ENCODE measurements at regions not wholly inside any gene's neighbourhood (a gene's known extent, or its start where the extent isn't known, plus 50 kb on each side); places are given as distances from the start of the nearest gene placed in this dataset.

- H2AFZ ChIP-seq (ENCODE audit: low read length): no peak overlapping the region
- H3K4me1 ChIP-seq (ENCODE audit: insufficient read depth, low read length, severe bottlenecking): no peaks in the 10 kb centered on the region
- H3K9ac ChIP-seq (ENCODE audit: low read length): no peak overlapping the region
- no peaks in the 10 kb centered on the region; the same call in 1 of the 2 replicates for H3K27me3 ChIP-seq (ENCODE audit: insufficient read depth, low read length)
- H3K36me3 ChIP-seq (ENCODE audit: insufficient read depth, low read length): no peaks in the 10 kb centered on the region
- no peak overlapping the region for H3K4me2 ChIP-seq (ENCODE audit: low read length)
- H3K27ac ChIP-seq (ENCODE audit: low read depth, low read length, poor library complexity, severe bottlenecking): no peak overlapping the region
- H4K20me1 ChIP-seq (ENCODE audit: insufficient read depth, low read length): no peaks in the 10 kb centered on the region
- no peaks in the 10 kb centered on the region for H3K79me2 ChIP-seq (ENCODE audit: insufficient read depth, low read length)
- TF ChIP-seq CTCF (IDR thresholded peaks at IDR 0.05; ENCODE audit: low read length): no peak
- TF ChIP-seq EZH2 (IDR thresholded peaks at IDR 0.05; ENCODE audit: borderline replicate concordance, low read length): no peak
- no peak overlapping the region for H3K4me3 ChIP-seq (ENCODE audit: low read depth, low read length, poor library complexity, severe bottlenecking)
- no peaks in the 10 kb centered on the region for H3K9me3 ChIP-seq (ENCODE audit: low read length)
- no peaks in the 10 kb centered on the region for H3K9me2 ChIP-seq (ENCODE audit: low read depth, low read length)
- H3F3A ChIP-seq (ENCODE audit: insufficient read depth, low read length): no peaks in the 10 kb centered on the region
These were observed 413.9 kb downstream of the RPS6KC1 start for GRCh38 chr1:213464786-213465460.

- H3K79me2 ChIP-seq (ENCODE audit: insufficient read depth, low read length): no peaks in the 10 kb centered on the region
- H3K27ac ChIP-seq (ENCODE audit: low read depth, low read length, poor library complexity, severe bottlenecking): no peak overlapping the region
- H3K27me3 ChIP-seq (ENCODE audit: insufficient read depth, low read length): no peaks in the 10 kb centered on the region; the same call in 1 of the 2 replicates
- H3K9me3 ChIP-seq (ENCODE audit: low read length): no peaks in the 10 kb centered on the region
- H3K9ac ChIP-seq (ENCODE audit: low read length): no peak overlapping the region
- no peaks in the 10 kb centered on the region for H3F3A ChIP-seq (ENCODE audit: insufficient read depth, low read length)
- no peaks in the 10 kb centered on the region for H3K36me3 ChIP-seq (ENCODE audit: insufficient read depth, low read length)
- H3K9me2 ChIP-seq (ENCODE audit: low read depth, low read length): no peaks in the 10 kb centered on the region
- no peak overlapping the region for H2AFZ ChIP-seq (ENCODE audit: low read length)
- no peak overlapping the region for H3K4me3 ChIP-seq (ENCODE audit: low read depth, low read length, poor library complexity, severe bottlenecking)
- H3K4me1 ChIP-seq (ENCODE audit: insufficient read depth, low read length, severe bottlenecking): no peaks in the 10 kb centered on the region
- TF ChIP-seq CTCF (IDR thresholded peaks at IDR 0.05; ENCODE audit: low read length) (no peak), EZH2 (IDR thresholded peaks at IDR 0.05; ENCODE audit: borderline replicate concordance, low read length) (no peak)
- H3K4me2 ChIP-seq (ENCODE audit: low read length): no peak overlapping the region
- no peaks in the 10 kb centered on the region for H4K20me1 ChIP-seq (ENCODE audit: insufficient read depth, low read length)
These were observed 415.5 kb downstream of the RPS6KC1 start for GRCh38 chr1:213466541-213466940.

GRCh38 chr1:213474054-213474453 is 423.0 kb downstream of the RPS6KC1 start:
- no peaks in the 10 kb centered on the region for H3K36me3 ChIP-seq (ENCODE audit: insufficient read depth, low read length)

More at GRCh38 chr1:213474054-213474453, 423.0 kb downstream of the RPS6KC1 start:
- no peak overlapping the region for H3K4me2 ChIP-seq (ENCODE audit: low read length)
- H3F3A ChIP-seq (ENCODE audit: insufficient read depth, low read length): no peaks in the 10 kb centered on the region
- H3K9me3 ChIP-seq (ENCODE audit: low read length): no peaks in the 10 kb centered on the region
- TF ChIP-seq EZH2 (IDR thresholded peaks at IDR 0.05; ENCODE audit: borderline replicate concordance, low read length) (no peak), CTCF (IDR thresholded peaks at IDR 0.05; ENCODE audit: low read length) (no peak)
- no peaks in the 10 kb centered on the region for H3K27me3 ChIP-seq (ENCODE audit: insufficient read depth, low read length)
- no peak overlapping the region for H2AFZ ChIP-seq (ENCODE audit: low read length)
- no peaks in the 10 kb centered on the region for H3K9me2 ChIP-seq (ENCODE audit: low read depth, low read length)
- no peaks in the 10 kb centered on the region for H3K4me1 ChIP-seq (ENCODE audit: insufficient read depth, low read length, severe bottlenecking)
- H3K27ac ChIP-seq (ENCODE audit: low read depth, low read length, poor library complexity, severe bottlenecking): no peak overlapping the region
- no peaks in the 10 kb centered on the region for H3K79me2 ChIP-seq (ENCODE audit: insufficient read depth, low read length)
- H3K4me3 ChIP-seq (ENCODE audit: low read depth, low read length, poor library complexity, severe bottlenecking): no peak overlapping the region
- no peaks in the 10 kb centered on the region for H4K20me1 ChIP-seq (ENCODE audit: insufficient read depth, low read length)
- no peak overlapping the region for H3K9ac ChIP-seq (ENCODE audit: low read length)

Data from OCI-LY1 (cell line).